ENCODE measurements at regions not wholly inside any gene's neighbourhood (a gene's known extent, or its start where the extent isn't known, plus 50 kb on each side); places are given as distances from the start of the nearest gene placed in this dataset.

DNA sequence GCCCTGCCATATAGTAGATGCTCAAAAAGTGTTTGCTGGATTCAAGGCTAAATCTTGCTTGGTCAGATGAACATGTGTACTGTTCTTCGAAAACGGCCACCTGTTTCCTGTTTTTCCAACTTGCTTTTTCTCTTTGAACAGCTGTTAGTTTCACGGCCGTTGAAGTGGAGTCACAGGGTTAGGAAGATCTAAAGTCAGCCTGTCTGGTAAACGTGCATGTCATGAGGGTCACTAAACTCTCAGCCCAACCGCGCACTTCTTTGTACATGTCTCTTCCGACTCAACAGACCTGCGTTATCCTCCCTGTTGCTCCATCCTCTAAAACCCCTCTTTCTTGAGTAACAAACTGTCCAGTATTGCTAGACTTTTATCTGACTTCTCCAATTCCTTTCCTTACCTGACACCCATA, 93.2 kb upstream of the MAN1A1 start:
- Histone ChIP-seq H2AFZ (ENCODE audit: insufficient read depth, low read depth, low read length, poor library complexity, severe bottlenecking) (peak overlapping the region; percentile 52), H3K79me2 (ENCODE audit: insufficient read depth, low read length) (no peaks in the 10 kb centered on the region), H3K36me3 (replicated peaks in 1 of 2; ENCODE audit: control insufficient read depth in 1 of 2, insufficient read depth in 2 of 2, low read length in 2 of 2) (no peaks in the 10 kb centered on the region), H3K4me1 (ENCODE audit: control insufficient read depth in 1 of 2, insufficient read depth in 2 of 2, low read length in 2 of 2) (peaks cover 40 to 49% of the 10 kb centered on the region in 2 donors), H3K4me2 (replicated peaks; ENCODE audit: extremely low read depth, low read length, poor library complexity, severe bottlenecking) (peak overlapping the region; percentile 9), H3K9ac (ENCODE audit: insufficient read depth, low read length, poor library complexity, severe bottlenecking) (no peak overlapping the region), H3K27me3 (ENCODE audit: control insufficient read depth in 2 of 2, insufficient read depth in 2 of 2, low read length in 2 of 2) (no peaks in the 10 kb centered on the region), H3K9me3 (replicated peaks in 1 of 2; ENCODE audit: control insufficient read depth in 1 of 2, insufficient read depth in 1 of 2, low read length in 2 of 2) (peaks cover 0 to 8% of the 10 kb centered on the region in 2 donors), H4K20me1 (ENCODE audit: insufficient read depth, low read length) (no peaks in the 10 kb centered on the region), H3K27ac (ENCODE audit: low read depth in 1 of 2, low read length in 2 of 2) (no peak overlapping the region), H3K4me3 (replicated peaks in 1 of 3; ENCODE audit: low read depth in 2 of 3, low read length in 3 of 3) (no peak overlapping the region)
- H3K27ac Mint-ChIP-seq, result peak overlapping the region in 2 of 7 donors; percentile 51 to 75
- TF ChIP-seq, protein P1, sequence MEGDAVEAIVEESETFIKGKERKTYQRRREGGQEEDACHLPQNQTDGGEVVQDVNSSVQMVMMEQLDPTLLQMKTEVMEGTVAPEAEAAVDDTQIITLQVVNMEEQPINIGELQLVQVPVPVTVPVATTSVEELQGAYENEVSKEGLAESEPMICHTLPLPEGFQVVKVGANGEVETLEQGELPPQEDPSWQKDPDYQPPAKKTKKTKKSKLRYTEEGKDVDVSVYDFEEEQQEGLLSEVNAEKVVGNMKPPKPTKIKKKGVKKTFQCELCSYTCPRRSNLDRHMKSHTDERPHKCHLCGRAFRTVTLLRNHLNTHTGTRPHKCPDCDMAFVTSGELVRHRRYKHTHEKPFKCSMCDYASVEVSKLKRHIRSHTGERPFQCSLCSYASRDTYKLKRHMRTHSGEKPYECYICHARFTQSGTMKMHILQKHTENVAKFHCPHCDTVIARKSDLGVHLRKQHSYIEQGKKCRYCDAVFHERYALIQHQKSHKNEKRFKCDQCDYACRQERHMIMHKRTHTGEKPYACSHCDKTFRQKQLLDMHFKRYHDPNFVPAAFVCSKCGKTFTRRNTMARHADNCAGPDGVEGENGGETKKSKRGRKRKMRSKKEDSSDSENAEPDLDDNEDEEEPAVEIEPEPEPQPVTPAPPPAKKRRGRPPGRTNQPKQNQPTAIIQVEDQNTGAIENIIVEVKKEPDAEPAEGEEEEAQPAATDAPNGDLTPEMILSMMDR (IDR thresholded peaks at IDR 0.05), result no peak
- peaks cover 47% of the 10 kb centered on the region for H3K4me1 Mint-ChIP-seq
- intact Hi-C loops (cut with micrococcal nuclease), result no loop called here
- peaks cover 2 to 11% (median 5%) of the 10 kb centered on the region in 7 donors for H3K9me3 Mint-ChIP-seq
- peak overlapping the region in 1 of 2 donors; percentile 40 for H3K4me3 Mint-ChIP-seq
- peak; percentile 38 to 94 (median 43) for DNase-seq
- WGBS (ENCODE audit: insufficient coverage), result 3% methylated on average over 7 of the region's 9 CpGs
- H3K36me3 Mint-ChIP-seq, result no peaks in the 10 kb centered on the region
- peaks cover 2 to 4% (median 2%) of the 10 kb centered on the region in 3 donors for H3K27me3 Mint-ChIP-seq (ENCODE audit: low read depth in 3 of 3)

DNA sequence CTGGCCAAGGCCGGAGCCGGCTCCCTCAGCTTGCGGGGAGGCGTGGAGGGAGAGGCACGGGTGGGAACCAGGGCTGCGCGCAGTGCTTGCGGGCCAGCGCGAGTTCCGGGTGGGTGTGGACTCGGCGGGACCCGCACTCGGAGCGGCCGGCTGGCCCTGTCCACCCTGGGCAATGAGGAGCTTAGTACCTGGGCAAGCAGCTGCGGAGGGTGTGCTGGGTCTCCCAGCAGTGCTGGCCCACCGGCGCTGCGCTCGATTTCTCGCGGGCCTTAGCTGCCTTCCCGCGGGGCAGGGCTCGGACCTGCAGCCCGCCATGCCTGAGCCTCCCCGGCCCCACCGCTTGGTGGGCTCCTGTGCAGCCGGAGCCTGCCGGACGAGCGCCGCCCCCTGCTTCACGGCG, 91.4 kb upstream of the MAN1A1 start:
- H3K79me2 ChIP-seq (ENCODE audit: insufficient read depth, low read length), result no peaks in the 10 kb centered on the region
- H2AFZ ChIP-seq (ENCODE audit: insufficient read depth, low read depth, low read length, poor library complexity, severe bottlenecking), result no peak overlapping the region
- Mint-ChIP-seq H3K9me3 (peaks cover 2 to 15% (median 5%) of the 10 kb centered on the region in 7 donors), H3K27me3 (ENCODE audit: low read depth in 3 of 3) (peaks cover 2 to 4% (median 2%) of the 10 kb centered on the region in 3 donors), H3K4me1 (peaks cover 36% of the 10 kb centered on the region), H3K36me3 (no peaks in the 10 kb centered on the region), H3K27ac (no peak overlapping the region), H3K4me3 (no peak overlapping the region)
- H3K36me3 ChIP-seq (replicated peaks in 1 of 2; ENCODE audit: control insufficient read depth in 1 of 2, insufficient read depth in 2 of 2, low read length in 2 of 2), result no peaks in the 10 kb centered on the region
- no peaks in the 10 kb centered on the region for H3K27me3 ChIP-seq (ENCODE audit: control insufficient read depth in 2 of 2, insufficient read depth in 2 of 2, low read length in 2 of 2)
- intact Hi-C loops (cut with micrococcal nuclease), result no loop called here
- DNase-seq, result no peak
- peaks cover 0 to 8% of the 10 kb centered on the region in 2 donors for H3K9me3 ChIP-seq (replicated peaks in 1 of 2; ENCODE audit: control insufficient read depth in 1 of 2, insufficient read depth in 1 of 2, low read length in 2 of 2)
- no peak overlapping the region for H3K4me3 ChIP-seq (replicated peaks in 1 of 3; ENCODE audit: low read depth in 2 of 3, low read length in 3 of 3)
- H3K4me2 ChIP-seq (replicated peaks; ENCODE audit: extremely low read depth, low read length, poor library complexity, severe bottlenecking), result no peak overlapping the region
- H4K20me1 ChIP-seq (ENCODE audit: insufficient read depth, low read length), result no peaks in the 10 kb centered on the region
- H3K9ac ChIP-seq (ENCODE audit: insufficient read depth, low read length, poor library complexity, severe bottlenecking), result no peak overlapping the region
- no peak overlapping the region for H3K27ac ChIP-seq (ENCODE audit: low read depth in 1 of 2, low read length in 2 of 2)
- H3K4me1 ChIP-seq (ENCODE audit: control insufficient read depth in 1 of 2, insufficient read depth in 2 of 2, low read length in 2 of 2), result peaks cover 24 to 35% of the 10 kb centered on the region in 2 donors
- TF ChIP-seq, protein P1 (IDR thresholded peaks at IDR 0.05), result no peak
- WGBS (ENCODE audit: insufficient coverage), result 99% methylated on average over 26 of the region's 37 CpGs
